Caco-2 (cell line): ENCODE measurements at regions not wholly inside any gene's neighbourhood (a gene's known extent, or its start where the extent isn't known, plus 50 kb on each side); places are given as distances from the start of the nearest gene placed in this dataset.

Experiments used
- BruUV-seq: library from RNA; stranded (reverse); fragments of 400-500 nt; replicated peaks from 2 replicates; lab custom pipeline; 2021; lab: Mats Ljungman, UMichigan
- CTCF ChIA-PET: fragments of 300-600 bp; sonication (Branson Sonifier 250); formaldehyde crosslinking; loops from one replicate; lab custom pipeline; 2022; ENCODE audit warnings: antibody characterized with exemption; lab: Charles Lee
- POLR2A ChIA-PET: fragments of 300-600 bp; sonication (Branson Sonifier 250); formaldehyde crosslinking; loops from one replicate; lab custom pipeline; 2022; ENCODE audit warnings: antibody characterized with exemption; lab: Charles Lee
- DNase-seq, 2 experiments: peaks; one replicate each; pipeline versions ENCODE4 v3.0.0 to v3.0.0-alpha.2; 2020 to 2022
- H3K27me3 ChIP-seq: replicated peaks from 2 replicates; pipeline ENCODE4 v1.6.0; 2011; ENCODE audit warnings: low read length; ENCODE audit not compliant: control insufficient read depth, insufficient read depth
- H3K36me3 ChIP-seq: 2 replicates; pipeline ENCODE4 v1.5.1; 2011; ENCODE audit warnings: low read length; ENCODE audit not compliant: control insufficient read depth, insufficient read depth
- H3K4me1 ChIP-seq: fragments of 250-450 bp; sonication (Bioruptor Pico); 2 replicates; pipeline ENCODE4 v1.5.1; 2020; ENCODE audit warnings: mild to moderate bottlenecking
- H3K4me3 ChIP-seq: 2 replicates; pipeline ENCODE4 v1.5.1; 2011; ENCODE audit warnings: low read depth, mild to moderate bottlenecking, control low read depth, low read length
- H3K9me3 ChIP-seq: fragments of 250-450 bp; sonication (Bioruptor Pico); 2 replicates; pipeline ENCODE4 v1.5.1; 2020; ENCODE audit warnings: mild to moderate bottlenecking, moderate library complexity
- H3K27ac Mint-ChIP-seq: one replicate; pipeline ENCODE4 v1.8.0; 2022; ENCODE audit warnings: mixed read lengths; ENCODE audit not compliant: unreplicated experiment
- H3K27me3 Mint-ChIP-seq: one replicate; pipeline ENCODE4 v1.8.0; 2022; ENCODE audit warnings: mixed read lengths; ENCODE audit not compliant: insufficient read depth, unreplicated experiment
- H3K36me3 Mint-ChIP-seq: one replicate; pipeline ENCODE4 v1.8.0; 2022; ENCODE audit warnings: mild to moderate bottlenecking, mixed read lengths; ENCODE audit not compliant: insufficient read depth, unreplicated experiment
- H3K4me1 Mint-ChIP-seq: one replicate; pipeline ENCODE4 v1.8.0; 2022; ENCODE audit warnings: low read depth, mixed read lengths; ENCODE audit not compliant: unreplicated experiment
- H3K4me3 Mint-ChIP-seq: one replicate; pipeline ENCODE4 v1.8.0; 2022; ENCODE audit warnings: mild to moderate bottlenecking, moderate library complexity, mixed read lengths; ENCODE audit not compliant: unreplicated experiment
- H3K9me3 Mint-ChIP-seq: one replicate; pipeline ENCODE4 v1.8.0; 2022; ENCODE audit warnings: mixed read lengths; ENCODE audit not compliant: unreplicated experiment
- intact Hi-C: fragments of 100-400 bp; cut with micrococcal nuclease; formaldehyde crosslinking; loops from one replicate; pipeline ENCODE4 v1.10.0; 2022; ENCODE audit not compliant: unreplicated experiment
- TF ChIP-seq, protein P1 (sequence below), 2 experiments: fragments of 200-600 bp in 1 of 2; IDR thresholded peaks; 1 replicate in 1 of 2; 2 replicates in 1 of 2; pipeline versions ENCODE4 v1.5.1 to v1.8.0; 2011 to 2022; ENCODE audit warnings: antibody characterized with exemption in 1 of 2, control low read depth in 1 of 2, inconsistent platforms in 1 of 2, low read depth in 1 of 2, low read length in 1 of 2, mild to moderate bottlenecking in 1 of 2, moderate library complexity in 1 of 2; ENCODE audit not compliant: insufficient read depth in 1 of 2, severe bottlenecking in 1 of 2, unreplicated experiment in 1 of 2

DNA sequence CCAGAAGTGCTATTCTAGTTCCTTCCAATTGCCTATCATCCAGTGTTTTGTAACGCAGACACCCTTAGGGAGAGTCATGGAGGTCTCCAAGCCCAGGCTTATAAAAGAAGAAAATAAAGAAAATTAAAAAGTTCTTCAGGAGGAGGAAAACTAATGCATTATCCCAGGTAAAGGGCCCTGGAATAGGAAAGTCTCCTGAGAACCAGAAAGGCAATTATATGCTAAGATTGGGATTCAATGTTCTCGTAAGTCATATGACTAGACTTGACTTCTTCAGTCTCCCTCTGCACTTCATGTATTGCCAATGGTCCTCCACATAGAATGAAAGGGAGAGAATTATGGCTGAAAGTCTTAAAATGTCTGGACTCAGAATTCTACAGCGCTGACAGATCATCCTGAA lies 154.4 kb upstream of the STK32A start:
- Mint-ChIP-seq H3K4me1 (peaks cover 11% of the 10 kb centered on the region), H3K36me3 (no peaks in the 10 kb centered on the region), H3K27ac (no peak overlapping the region), H3K27me3 (no peaks in the 10 kb centered on the region), H3K4me3 (no peak overlapping the region), H3K9me3 (no peaks in the 10 kb centered on the region)
- ChIA-PET CTCF (no interaction called here), POLR2A (no interaction called here)
- TF ChIP-seq, protein P1, sequence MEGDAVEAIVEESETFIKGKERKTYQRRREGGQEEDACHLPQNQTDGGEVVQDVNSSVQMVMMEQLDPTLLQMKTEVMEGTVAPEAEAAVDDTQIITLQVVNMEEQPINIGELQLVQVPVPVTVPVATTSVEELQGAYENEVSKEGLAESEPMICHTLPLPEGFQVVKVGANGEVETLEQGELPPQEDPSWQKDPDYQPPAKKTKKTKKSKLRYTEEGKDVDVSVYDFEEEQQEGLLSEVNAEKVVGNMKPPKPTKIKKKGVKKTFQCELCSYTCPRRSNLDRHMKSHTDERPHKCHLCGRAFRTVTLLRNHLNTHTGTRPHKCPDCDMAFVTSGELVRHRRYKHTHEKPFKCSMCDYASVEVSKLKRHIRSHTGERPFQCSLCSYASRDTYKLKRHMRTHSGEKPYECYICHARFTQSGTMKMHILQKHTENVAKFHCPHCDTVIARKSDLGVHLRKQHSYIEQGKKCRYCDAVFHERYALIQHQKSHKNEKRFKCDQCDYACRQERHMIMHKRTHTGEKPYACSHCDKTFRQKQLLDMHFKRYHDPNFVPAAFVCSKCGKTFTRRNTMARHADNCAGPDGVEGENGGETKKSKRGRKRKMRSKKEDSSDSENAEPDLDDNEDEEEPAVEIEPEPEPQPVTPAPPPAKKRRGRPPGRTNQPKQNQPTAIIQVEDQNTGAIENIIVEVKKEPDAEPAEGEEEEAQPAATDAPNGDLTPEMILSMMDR (IDR thresholded peaks at IDR 0.05; ENCODE audit: insufficient read depth in 1 of 2, low read depth in 1 of 2, low read length in 1 of 2, severe bottlenecking in 1 of 2, unreplicated experiment in 1 of 2), result no peak
- BruUV-seq, result no TSS peak
- no peak overlapping the region for H3K4me3 ChIP-seq
- peaks cover 3% of the 10 kb centered on the region; the same call in 1 of the 2 replicates for H3K4me1 ChIP-seq
- no peaks in the 10 kb centered on the region for H3K27me3 ChIP-seq
- H3K9me3 ChIP-seq, result no peaks in the 10 kb centered on the region
- intact Hi-C loops, result no loop called here
- no peaks in the 10 kb centered on the region for H3K36me3 ChIP-seq
- no peak for DNase-seq

DNA sequence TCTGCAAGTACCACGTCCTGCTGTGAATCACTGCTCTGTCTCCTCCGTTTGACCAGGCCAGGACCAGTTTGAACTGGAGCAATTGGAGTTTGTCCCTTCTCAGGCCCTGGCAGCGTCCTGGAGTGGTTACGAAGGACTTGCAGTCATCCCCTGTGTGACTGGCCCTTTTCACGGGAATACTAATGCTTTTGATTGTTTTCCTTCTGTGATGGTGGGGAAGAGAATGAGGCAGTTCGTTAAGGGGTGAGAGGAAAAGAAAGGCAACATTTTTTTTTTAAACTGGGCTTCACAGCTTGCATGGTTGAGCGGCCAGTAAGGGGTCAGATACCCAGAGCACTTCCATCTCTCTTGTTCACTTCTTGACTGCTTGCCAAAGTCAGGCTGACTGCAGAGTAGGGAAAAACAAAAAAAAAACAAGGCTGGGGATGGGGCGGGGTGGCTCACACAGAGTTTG lies 153.5 kb upstream of the STK32A start:
- H3K27ac Mint-ChIP-seq, result peak overlapping the region; percentile 63

GRCh38 chr5:147084702-147085101 lies 150.1 kb upstream of the STK32A start:
- TF ChIP-seq, protein P1 (IDR thresholded peaks at IDR 0.05; ENCODE audit: insufficient read depth in 1 of 2, low read depth in 1 of 2, low read length in 1 of 2, severe bottlenecking in 1 of 2, unreplicated experiment in 1 of 2), result no peak
- Mint-ChIP-seq H3K9me3 (no peaks in the 10 kb centered on the region), H3K4me3 (no peak overlapping the region), H3K27ac (no peak overlapping the region), H3K27me3 (no peaks in the 10 kb centered on the region), H3K4me1 (peaks cover 11% of the 10 kb centered on the region), H3K36me3 (no peaks in the 10 kb centered on the region)
- H3K27me3 ChIP-seq, result no peaks in the 10 kb centered on the region
- no peaks in the 10 kb centered on the region for H3K36me3 ChIP-seq
- POLR2A ChIA-PET, result no interaction called here
- H3K4me3 ChIP-seq, result no peak overlapping the region
- H3K9me3 ChIP-seq, result no peaks in the 10 kb centered on the region
- CTCF ChIA-PET, result interaction anchor here (0.6 kb wide), 1 partner anchor 35 kb away, joined by 4 read pairs; no protein-coding TSS in a partner anchor
- BruUV-seq, result no TSS peak
- no peak for DNase-seq
- H3K4me1 ChIP-seq, result peaks cover 3% of the 10 kb centered on the region; the same call in 1 of the 2 replicates
- intact Hi-C loops, result no loop called here

More for the DNA sequence above, 153.5 kb upstream of the STK32A start:
- peaks cover 11% of the 10 kb centered on the region for H3K4me1 Mint-ChIP-seq
- no peaks in the 10 kb centered on the region for H3K9me3 Mint-ChIP-seq
- no peaks in the 10 kb centered on the region for H3K36me3 ChIP-seq
- H3K4me1 ChIP-seq, result peaks cover 3% of the 10 kb centered on the region; the same call in 1 of the 2 replicates
- TF ChIP-seq, protein P1 (IDR thresholded peaks at IDR 0.05; ENCODE audit: insufficient read depth in 1 of 2, low read depth in 1 of 2, low read length in 1 of 2, severe bottlenecking in 1 of 2, unreplicated experiment in 1 of 2), result no peak
- no peaks in the 10 kb centered on the region for H3K9me3 ChIP-seq
- POLR2A ChIA-PET, result no interaction called here
- no peaks in the 10 kb centered on the region for H3K27me3 ChIP-seq
- H3K27me3 Mint-ChIP-seq, result no peaks in the 10 kb centered on the region
- DNase-seq, result no peak
- intact Hi-C loops, result no loop called here
- H3K4me3 ChIP-seq, result no peak overlapping the region
- no TSS peak for BruUV-seq
- H3K4me3 Mint-ChIP-seq, result no peak overlapping the region
- no peaks in the 10 kb centered on the region for H3K36me3 Mint-ChIP-seq
- CTCF ChIA-PET, result no interaction called here
